Gastrocnemius medialis (tissue), 4 donors: ENCODE measurements at regions not wholly inside any gene's neighbourhood (a gene's known extent, or its start where the extent isn't known, plus 50 kb on each side); places are given as distances from the start of the nearest gene placed in this dataset.

Experiments
- ATAC-seq, 2 donors: fragments of 150-250 bp; one replicate each; pipeline ENCODE4 v1.9.1; 2016
- DNase-seq, 2 donors: peaks; one replicate each; pipeline ENCODE4 v3.0.0-alpha.2; 2019
- H3K27ac ChIP-seq, 4 donors: fragments of 200-600 bp; sonication (generic); 1 replicate in 1 of 4; 2 replicates in 3 of 4; pipeline ENCODE4 v1.5.1; 2016 to 2018; ENCODE audit warnings: mild to moderate bottlenecking in 2 of 4, moderate library complexity in 1 of 4
- H3K27me3 ChIP-seq, 3 donors: fragments of 200-600 bp; sonication (generic) in 2 of 3; 1 replicate in 1 of 3; 2 replicates in 2 of 3; pipeline versions ENCODE4 v1.5.1 to v1.6.0; 2016 to 2019; ENCODE audit warnings: mild to moderate bottlenecking in 1 of 3, moderate library complexity in 1 of 3
- H3K36me3 ChIP-seq, 2 donors: fragments of 200-600 bp; sonication (generic) in 1 of 2; one replicate each; pipeline ENCODE4 v1.5.1; 2017 to 2018
- H3K4me1 ChIP-seq, 2 donors: fragments of 200-600 bp; sonication (generic) in 1 of 2; one replicate each; pipeline ENCODE4 v1.5.1; 2016 to 2017; ENCODE audit warnings: mild to moderate bottlenecking in 2 of 2
- H3K4me3 ChIP-seq, 4 donors: fragments of 200-600 bp; sonication (generic) in 3 of 4; 1 replicate in 1 of 4; 2 replicates in 3 of 4; pipeline ENCODE4 v1.5.1; 2016 to 2019; ENCODE audit warnings: mild to moderate bottlenecking in 2 of 4
- H3K9me3 ChIP-seq, 3 donors: fragments of 200-600 bp; sonication (generic) in 2 of 3; 1 replicate in 1 of 3; 2 replicates in 2 of 3; pipeline ENCODE4 v1.5.1; 2016 to 2019
- POLR2A ChIP-seq, 2 donors: fragments of 450-650 bp; IDR thresholded peaks; one replicate each; pipeline ENCODE4 v1.6.1; 2017; ENCODE audit warnings: antibody characterized with exemption in 2 of 2, mild to moderate bottlenecking in 2 of 2, moderate library complexity in 2 of 2
- in situ Hi-C, 4 donors: fragments of 200-750 bp; cut with MboI; loops; one replicate each; pipeline versions ENCODE4 v1.15.0 to v1.8.0; 2017; ENCODE audit warnings: low sequenced_read_pairs in 4 of 4
- intact Hi-C: fragments of 100-400 bp; cut with DNase I; formaldehyde crosslinking; loops from one replicate; pipeline ENCODE4 v1.15.1; 2023; ENCODE audit warnings: low total_unique reads
- TF ChIP-seq, protein P1 (sequence below), 5 experiments: fragments of 450-650 bp in 3 of 5; fragments of 200-600 bp in 2 of 5; sonication (generic) in 2 of 5; IDR thresholded peaks in 4 of 5; conservative IDR thresholded peaks in 1 of 5; 1 replicate in 4 of 5; 2 replicates in 1 of 5; pipeline ENCODE4 v1.5.1; 2016 to 2019; ENCODE audit warnings: antibody characterized with exemption in 5 of 5, mild to moderate bottlenecking in 3 of 5, moderate library complexity in 3 of 5

DNA sequence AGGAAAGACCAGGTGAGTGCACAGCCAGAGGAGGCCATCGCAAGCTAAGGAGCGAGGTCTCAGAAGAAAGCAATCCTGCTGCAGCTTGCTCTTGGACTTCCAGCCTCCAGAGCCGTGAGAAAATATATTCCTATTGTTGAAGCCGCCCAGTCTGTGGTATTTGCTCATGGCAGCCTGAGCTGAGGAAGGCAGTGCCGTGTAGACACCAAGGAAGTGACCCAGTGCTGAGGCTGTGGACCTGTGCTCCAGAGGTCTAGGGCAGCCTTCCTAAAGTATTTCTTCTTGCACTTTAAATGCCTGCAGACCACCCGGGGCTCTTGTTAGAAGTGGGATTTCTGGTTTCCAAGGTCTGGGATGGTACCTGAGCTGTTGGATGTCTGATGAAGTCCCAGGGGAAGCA, 158.5 kb upstream of the KL start:
- H3K27ac ChIP-seq = no peak overlapping the region
- TF ChIP-seq POLR2A (IDR thresholded peaks at IDR 0.05) = no peak
- TF ChIP-seq, protein P1, sequence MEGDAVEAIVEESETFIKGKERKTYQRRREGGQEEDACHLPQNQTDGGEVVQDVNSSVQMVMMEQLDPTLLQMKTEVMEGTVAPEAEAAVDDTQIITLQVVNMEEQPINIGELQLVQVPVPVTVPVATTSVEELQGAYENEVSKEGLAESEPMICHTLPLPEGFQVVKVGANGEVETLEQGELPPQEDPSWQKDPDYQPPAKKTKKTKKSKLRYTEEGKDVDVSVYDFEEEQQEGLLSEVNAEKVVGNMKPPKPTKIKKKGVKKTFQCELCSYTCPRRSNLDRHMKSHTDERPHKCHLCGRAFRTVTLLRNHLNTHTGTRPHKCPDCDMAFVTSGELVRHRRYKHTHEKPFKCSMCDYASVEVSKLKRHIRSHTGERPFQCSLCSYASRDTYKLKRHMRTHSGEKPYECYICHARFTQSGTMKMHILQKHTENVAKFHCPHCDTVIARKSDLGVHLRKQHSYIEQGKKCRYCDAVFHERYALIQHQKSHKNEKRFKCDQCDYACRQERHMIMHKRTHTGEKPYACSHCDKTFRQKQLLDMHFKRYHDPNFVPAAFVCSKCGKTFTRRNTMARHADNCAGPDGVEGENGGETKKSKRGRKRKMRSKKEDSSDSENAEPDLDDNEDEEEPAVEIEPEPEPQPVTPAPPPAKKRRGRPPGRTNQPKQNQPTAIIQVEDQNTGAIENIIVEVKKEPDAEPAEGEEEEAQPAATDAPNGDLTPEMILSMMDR (IDR thresholded peaks at IDR 0.05 in 4 of 5, conservative IDR thresholded peaks at IDR 0.05 in 1 of 5) = no peak
- no peaks in the 10 kb centered on the region for H3K4me1 ChIP-seq
- ATAC-seq (no peak), DNase-seq (no peak)
- H3K36me3 ChIP-seq = no peaks in the 10 kb centered on the region
- in situ Hi-C loops = no loop called here
- peaks cover 0 to 3% (median 0%) of the 10 kb centered on the region in 3 donors for H3K9me3 ChIP-seq
- intact Hi-C loops = no loop called here
- H3K4me3 ChIP-seq = no peak overlapping the region
- H3K27me3 ChIP-seq = no peaks in the 10 kb centered on the region

DNA sequence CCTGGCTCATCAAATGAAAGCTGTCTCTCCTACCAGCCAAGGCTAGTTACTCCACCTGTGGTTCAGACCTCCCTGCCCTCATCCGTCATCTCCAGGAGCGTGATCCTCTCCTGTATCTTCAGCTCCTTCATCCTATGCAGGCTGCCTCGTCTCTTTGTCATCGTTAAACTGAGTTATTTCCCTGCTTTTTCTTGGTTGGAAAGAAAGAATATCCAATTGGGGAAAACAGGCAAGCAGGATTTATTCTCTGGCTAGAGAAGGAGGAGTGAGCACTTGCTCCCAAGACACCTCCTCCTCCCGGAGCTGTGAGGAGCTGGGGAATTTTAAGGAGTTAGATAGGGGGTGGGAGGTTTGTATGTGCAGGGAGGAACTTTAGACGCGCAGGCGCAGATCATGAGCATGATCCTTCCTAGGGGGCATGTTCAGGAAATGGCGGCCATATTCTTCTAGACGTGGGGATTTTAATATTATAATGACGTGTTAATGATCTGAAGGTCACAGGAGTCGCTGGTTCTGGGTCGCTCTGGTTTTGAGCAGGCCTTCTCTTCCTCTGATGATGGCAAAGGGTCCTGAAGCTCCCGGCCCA, 156.4 kb upstream of the KL start:
- Histone ChIP-seq H3K4me1 (no peaks in the 10 kb centered on the region), H3K9me3 (peaks cover 0 to 3% (median 0%) of the 10 kb centered on the region in 3 donors), H3K27me3 (no peaks in the 10 kb centered on the region), H3K27ac (no peak overlapping the region), H3K36me3 (no peaks in the 10 kb centered on the region), H3K4me3 (no peak overlapping the region)
- no peak for DNase-seq
- in situ Hi-C loops = no loop called here
- ATAC-seq = no peak
- TF ChIP-seq, protein P1 (IDR thresholded peaks at IDR 0.05 in 4 of 5, conservative IDR thresholded peaks at IDR 0.05 in 1 of 5) = no peak
- no peak for TF ChIP-seq POLR2A (IDR thresholded peaks at IDR 0.05)
- intact Hi-C loops = no loop called here

DNA sequence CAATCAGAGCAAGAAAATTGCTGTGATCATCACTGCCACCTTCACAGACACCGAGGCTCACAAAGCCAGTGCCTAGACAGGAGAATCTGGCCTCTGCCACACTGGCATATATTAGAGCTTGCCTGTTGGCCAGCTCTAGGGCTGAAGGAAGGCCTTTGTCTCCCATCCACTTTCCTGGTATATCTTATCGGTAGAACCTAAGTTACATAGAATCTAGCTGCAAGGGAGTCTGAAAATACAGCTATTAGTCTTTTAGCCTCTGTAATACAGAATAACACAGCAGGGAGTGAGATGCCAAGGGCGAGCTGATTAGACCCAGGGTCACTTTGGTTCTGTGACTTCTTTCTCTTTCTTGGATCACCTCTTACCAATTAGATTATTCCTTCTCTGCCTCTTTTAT, 154.9 kb upstream of the KL start:
- TF ChIP-seq, protein P1 (IDR thresholded peaks at IDR 0.05 in 4 of 5, conservative IDR thresholded peaks at IDR 0.05 in 1 of 5) = no peak
- no peak for TF ChIP-seq POLR2A (IDR thresholded peaks at IDR 0.05)
- no peak overlapping the region for H3K27ac ChIP-seq
- peaks cover 0 to 3% (median 0%) of the 10 kb centered on the region in 3 donors for H3K9me3 ChIP-seq
- DNase-seq (no peak), ATAC-seq (no peak)
- in situ Hi-C loops = no loop called here
- H3K36me3 ChIP-seq = no peaks in the 10 kb centered on the region
- intact Hi-C loops = no loop called here
- H3K4me3 ChIP-seq = no peak overlapping the region
- no peaks in the 10 kb centered on the region for H3K27me3 ChIP-seq
- no peaks in the 10 kb centered on the region for H3K4me1 ChIP-seq

DNA sequence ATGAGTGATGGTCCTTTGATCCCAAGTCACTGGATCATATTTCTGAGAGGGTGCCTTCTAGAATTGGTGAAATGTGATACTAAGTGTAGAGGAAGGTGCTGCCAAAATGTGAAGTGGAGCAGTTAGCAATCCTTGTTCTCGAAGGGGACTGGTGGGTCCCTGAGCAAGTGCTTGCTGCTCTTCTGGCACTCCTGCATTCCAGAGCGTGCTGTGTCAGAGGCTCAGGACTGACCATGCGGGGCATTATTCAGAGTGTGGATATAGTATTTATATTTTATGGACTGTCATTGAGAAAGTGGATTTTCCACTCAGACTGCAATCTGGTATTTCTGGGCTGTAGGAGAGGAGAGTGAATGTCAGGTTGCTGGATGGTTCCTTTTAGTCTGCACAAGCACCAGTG, 152.6 kb upstream of the KL start:
- intact Hi-C loops (no loop called here), in situ Hi-C loops (no loop called here)
- H3K4me3 ChIP-seq = no peak overlapping the region
- H3K4me1 ChIP-seq = no peaks in the 10 kb centered on the region
- H3K27me3 ChIP-seq = no peaks in the 10 kb centered on the region
- ATAC-seq = no peak
- DNase-seq = no peak
- peaks cover 0 to 3% (median 0%) of the 10 kb centered on the region in 3 donors for H3K9me3 ChIP-seq
- TF ChIP-seq POLR2A (IDR thresholded peaks at IDR 0.05) = no peak
- TF ChIP-seq, protein P1 (IDR thresholded peaks at IDR 0.05 in 4 of 5, conservative IDR thresholded peaks at IDR 0.05 in 1 of 5) = no peak
- no peak overlapping the region for H3K27ac ChIP-seq
- H3K36me3 ChIP-seq = no peaks in the 10 kb centered on the region

DNA sequence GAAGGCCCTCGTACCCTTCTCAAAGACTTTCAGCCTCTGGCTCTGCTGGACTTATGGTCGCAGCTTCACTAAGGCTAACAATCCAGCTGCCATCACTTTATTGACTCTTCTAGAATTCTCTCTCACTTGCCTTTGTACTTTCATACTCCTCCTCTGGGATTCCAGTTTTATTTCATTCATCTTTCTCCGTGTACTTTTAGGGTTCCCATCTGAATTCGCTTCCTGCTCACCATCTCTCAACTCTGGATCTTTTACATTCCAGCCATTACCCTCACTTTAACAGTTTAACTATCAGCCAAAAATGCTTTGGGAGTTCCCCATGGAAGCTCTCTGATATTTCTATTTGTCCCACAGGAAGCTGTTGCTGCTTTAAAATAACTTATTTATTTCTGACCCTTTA, 149.3 kb upstream of the KL start:
- Histone ChIP-seq H3K36me3 (no peaks in the 10 kb centered on the region), H3K27me3 (no peaks in the 10 kb centered on the region), H3K9me3 (peaks cover 0 to under 1% (median 0%) of the 10 kb centered on the region in 3 donors), H3K27ac (no peak overlapping the region), H3K4me3 (no peak overlapping the region), H3K4me1 (no peaks in the 10 kb centered on the region)
- ATAC-seq (no peak), DNase-seq (no peak)
- in situ Hi-C loops (no loop called here), intact Hi-C loops (no loop called here)
- TF ChIP-seq, protein P1 (IDR thresholded peaks at IDR 0.05 in 4 of 5, conservative IDR thresholded peaks at IDR 0.05 in 1 of 5) = no peak
- no peak for TF ChIP-seq POLR2A (IDR thresholded peaks at IDR 0.05)
